Fibroblast of pulmonary artery (primary cell): ENCODE measurements at regions not wholly inside any gene's neighbourhood (a gene's known extent, or its start where the extent isn't known, plus 50 kb on each side); places are given as distances from the start of the nearest gene placed in this dataset.

Source experiments
- DNase-seq: peaks from one replicate; pipeline ENCODE4 v3.0.0-alpha.2; 2010; ENCODE audit warnings: low read depth
- H3K4me3 ChIP-seq: replicated peaks from 2 replicates; pipeline ENCODE4 v1.5.1; 2011; ENCODE audit warnings: low read depth, mild to moderate bottlenecking, control low read depth, low read length, moderate library complexity
- TF ChIP-seq, protein P1 (sequence below): IDR thresholded peaks from 2 replicates; pipeline ENCODE4 v1.5.1; 2011; ENCODE audit warnings: mild to moderate bottlenecking, control low read depth, low read length, inconsistent platforms; ENCODE audit errors: missing control alignments

DNA sequence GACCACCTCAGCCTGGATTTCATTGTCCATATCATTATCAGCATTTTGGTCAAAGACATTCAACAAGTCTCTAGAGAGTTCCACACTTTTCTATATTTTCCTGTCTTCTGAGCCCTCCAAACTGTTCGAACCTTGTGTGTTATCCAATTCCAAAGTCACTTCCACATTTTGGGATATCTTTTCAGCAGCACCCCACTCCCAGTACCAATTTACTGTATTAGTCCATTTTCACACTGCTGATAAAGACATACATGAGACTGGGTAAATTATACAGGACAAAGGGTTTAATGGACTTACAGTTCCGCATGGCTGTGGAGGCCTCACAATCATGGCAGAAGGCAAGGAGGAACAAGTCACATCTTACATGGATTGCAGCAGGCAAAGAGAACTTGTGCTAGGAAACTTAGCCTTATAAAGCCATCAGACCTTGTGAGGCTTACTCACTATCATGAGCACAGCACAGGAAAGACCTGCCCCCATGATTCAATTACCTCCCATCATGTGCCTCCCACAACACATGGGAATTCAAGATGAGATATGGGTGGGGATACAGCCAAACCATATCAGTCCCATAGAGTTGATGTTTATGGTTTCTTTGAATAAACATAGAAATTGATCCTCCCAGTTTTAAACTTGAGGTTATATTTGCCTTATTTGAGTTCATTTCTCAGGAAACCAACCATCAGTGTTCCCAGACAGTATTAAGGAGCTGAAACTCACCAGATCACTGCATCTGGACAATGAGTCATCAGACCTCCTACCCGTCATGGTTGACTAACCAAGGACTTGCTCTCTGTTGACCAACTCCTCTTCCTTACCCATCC is 322.7 kb upstream of the DUSP10 start:
- H3K4me3 ChIP-seq = no peak overlapping the region
- TF ChIP-seq, protein P1, sequence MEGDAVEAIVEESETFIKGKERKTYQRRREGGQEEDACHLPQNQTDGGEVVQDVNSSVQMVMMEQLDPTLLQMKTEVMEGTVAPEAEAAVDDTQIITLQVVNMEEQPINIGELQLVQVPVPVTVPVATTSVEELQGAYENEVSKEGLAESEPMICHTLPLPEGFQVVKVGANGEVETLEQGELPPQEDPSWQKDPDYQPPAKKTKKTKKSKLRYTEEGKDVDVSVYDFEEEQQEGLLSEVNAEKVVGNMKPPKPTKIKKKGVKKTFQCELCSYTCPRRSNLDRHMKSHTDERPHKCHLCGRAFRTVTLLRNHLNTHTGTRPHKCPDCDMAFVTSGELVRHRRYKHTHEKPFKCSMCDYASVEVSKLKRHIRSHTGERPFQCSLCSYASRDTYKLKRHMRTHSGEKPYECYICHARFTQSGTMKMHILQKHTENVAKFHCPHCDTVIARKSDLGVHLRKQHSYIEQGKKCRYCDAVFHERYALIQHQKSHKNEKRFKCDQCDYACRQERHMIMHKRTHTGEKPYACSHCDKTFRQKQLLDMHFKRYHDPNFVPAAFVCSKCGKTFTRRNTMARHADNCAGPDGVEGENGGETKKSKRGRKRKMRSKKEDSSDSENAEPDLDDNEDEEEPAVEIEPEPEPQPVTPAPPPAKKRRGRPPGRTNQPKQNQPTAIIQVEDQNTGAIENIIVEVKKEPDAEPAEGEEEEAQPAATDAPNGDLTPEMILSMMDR = no peak
- DNase-seq = peak; percentile 58

DNA sequence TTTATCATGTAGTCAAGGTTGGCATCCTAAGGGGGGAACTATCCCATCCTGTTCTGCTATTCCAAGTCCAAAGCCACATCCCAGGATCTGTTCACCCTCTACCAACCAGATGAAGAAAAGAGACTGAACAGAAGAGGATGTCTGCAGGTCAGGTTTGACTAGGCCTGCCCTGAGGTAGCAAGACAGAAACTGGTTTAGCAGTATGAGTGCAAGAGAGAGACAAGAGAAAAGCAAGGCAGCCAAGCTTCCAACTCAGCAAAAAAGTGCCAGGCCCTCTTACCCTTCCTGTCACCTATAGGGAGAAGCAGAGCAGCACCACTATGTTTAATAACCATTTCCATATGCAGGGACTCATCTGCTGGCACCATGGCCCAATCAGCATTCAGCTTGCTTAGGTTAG is 320.8 kb upstream of the DUSP10 start:
- TF ChIP-seq, protein P1 = no peak
- no peak overlapping the region for H3K4me3 ChIP-seq
- no peak for DNase-seq

DNA sequence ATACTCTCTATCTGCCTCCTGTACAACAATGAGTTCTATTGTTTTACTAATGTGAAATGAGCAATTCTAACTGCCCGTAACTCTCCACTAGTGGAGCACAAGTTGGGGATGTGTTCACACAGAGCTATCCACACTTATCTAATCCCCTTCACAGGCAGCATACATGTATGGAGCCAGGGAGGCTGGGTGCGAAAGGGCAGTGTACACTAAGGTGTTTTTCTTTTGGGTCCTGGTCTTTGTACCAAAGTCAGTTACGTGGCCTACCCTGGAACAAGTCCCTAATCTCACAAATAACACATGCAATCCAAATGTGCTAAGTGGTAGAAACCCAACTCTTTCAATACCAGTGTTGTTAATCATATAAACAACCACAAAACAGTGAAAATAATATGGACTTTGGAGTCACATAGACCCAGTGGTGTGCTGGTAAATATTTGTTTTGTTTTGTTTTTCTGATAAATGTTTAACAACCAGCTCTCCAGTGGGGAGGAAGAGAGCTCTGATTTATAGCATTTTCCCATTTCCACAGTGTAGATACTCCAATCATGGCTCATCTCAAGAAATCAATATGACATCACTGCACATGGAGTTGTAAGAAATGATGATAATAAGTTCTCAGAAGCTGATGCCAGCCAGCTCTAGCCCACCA is 319.9 kb upstream of the DUSP10 start:
- no peak for DNase-seq
- no peak overlapping the region for H3K4me3 ChIP-seq
- TF ChIP-seq, protein P1 = no peak

DNA sequence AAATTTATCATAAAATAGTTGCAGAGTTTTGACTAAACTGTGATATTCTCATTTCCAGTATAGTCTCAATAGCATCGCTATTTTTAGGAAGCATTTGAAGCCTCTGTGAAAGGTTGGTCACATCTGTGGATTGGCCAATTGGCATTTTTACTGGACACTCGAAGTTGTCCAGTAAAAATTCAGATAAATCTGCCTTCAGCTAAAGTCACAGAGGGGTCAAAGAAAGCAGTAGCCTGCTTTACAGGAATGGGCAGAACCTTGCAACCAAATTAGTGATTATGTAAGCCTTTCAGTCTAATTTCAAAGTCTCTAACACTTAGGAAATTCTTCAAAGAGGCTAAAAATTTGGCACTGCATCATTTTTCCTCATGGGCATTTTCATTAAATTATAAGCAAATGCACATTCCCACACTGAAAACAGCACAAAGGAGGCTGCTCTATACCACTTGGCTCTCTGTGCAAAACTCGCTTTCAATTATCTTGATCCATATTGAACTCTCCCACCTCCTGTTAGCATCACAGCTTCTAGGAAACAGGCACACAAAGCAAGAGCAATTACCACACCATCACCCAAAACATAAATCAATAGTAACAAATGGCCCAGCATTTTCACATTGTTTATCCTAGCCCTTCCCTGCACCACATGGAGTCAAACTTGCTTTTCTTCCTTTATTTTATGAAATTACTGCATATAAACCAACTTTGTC is 318.5 kb upstream of the DUSP10 start:
- TF ChIP-seq, protein P1 = no peak
- no peak for DNase-seq
- no peak overlapping the region for H3K4me3 ChIP-seq

DNA sequence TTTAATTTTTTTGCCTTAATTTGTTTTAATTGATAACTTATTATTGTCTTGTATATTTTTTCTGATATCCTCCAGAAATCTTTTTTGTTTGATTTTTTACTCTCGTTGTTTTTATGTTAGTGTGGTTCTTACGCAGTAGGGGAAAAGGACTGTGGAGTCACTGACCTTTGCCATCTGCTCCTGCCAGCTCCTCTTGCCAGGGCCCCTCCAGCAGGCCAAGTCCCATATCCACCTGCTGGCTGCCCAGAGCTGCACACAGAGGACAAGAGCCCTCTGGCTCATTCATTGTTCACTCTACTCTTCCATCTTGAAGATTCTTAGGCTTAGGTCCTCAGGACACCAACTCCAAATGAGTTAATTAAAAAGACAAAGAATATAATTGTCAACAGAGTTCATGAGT is 316.4 kb upstream of the DUSP10 start:
- no peak overlapping the region for H3K4me3 ChIP-seq
- TF ChIP-seq, protein P1 = no peak
- no peak for DNase-seq

DNA sequence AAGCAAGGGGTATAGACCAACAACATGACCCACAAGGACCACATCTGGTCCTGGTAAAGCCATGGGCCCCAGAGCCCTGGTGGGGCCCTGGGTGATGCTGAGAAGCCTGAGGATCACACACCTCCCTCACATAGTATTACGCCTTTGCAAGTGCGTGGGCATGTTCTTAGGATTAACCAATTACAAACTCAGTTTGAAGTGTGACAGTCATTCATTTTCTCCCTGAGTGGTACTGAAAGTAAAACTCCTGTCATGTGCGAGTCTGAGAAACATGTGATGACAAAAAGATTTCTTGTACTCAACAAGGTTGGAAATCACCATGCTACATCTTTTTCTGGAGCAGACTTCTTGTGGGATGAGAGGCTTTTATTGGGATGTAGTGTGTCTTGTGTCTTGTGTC is 315.3 kb upstream of the DUSP10 start:
- TF ChIP-seq, protein P1 = no peak
- no peak for DNase-seq
- no peak overlapping the region for H3K4me3 ChIP-seq
